AG04450 (cell line): ENCODE measurements at regions not wholly inside any gene's neighbourhood (a gene's known extent, or its start where the extent isn't known, plus 50 kb on each side); places are given as distances from the start of the nearest gene placed in this dataset.

Source experiments
- CTCF ChIA-PET: fragments of 300-600, 350-600 bp; formaldehyde crosslinking; extraction: SDS; loops from one replicate; lab custom pipeline; 2022; ENCODE audit warnings: antibody characterized with exemption, inconsistent platforms; lab: Charles Lee
- POLR2A ChIA-PET: fragments of 350-600 bp; formaldehyde crosslinking; extraction: SDS; loops from one replicate; lab custom pipeline; 2021; ENCODE audit warnings: antibody characterized with exemption, inconsistent platforms; lab: Yijun Ruan, JAX
- DNase-seq: peaks from one replicate; pipeline ENCODE4 v3.0.0-alpha.2; 2011; ENCODE audit warnings: low read depth, low spot score
- H3K27ac ChIP-seq: one replicate; pipeline ENCODE4 v1.5.1; 2012; ENCODE audit warnings: low read depth, low read length, control low read depth
- H3K27me3 ChIP-seq: one replicate; pipeline ENCODE4 v1.6.0; 2012; ENCODE audit warnings: low read length; ENCODE audit not compliant: control insufficient read depth, insufficient read depth
- H3K4me3 ChIP-seq: 2 replicates; pipeline ENCODE4 v1.5.1; 2011; ENCODE audit warnings: mild to moderate bottlenecking, low read depth, low read length, control low read depth
- H3K9me3 ChIP-seq: 2 replicates; pipeline ENCODE4 v1.5.1; 2012; ENCODE audit warnings: low read length; ENCODE audit not compliant: control insufficient read depth, insufficient read depth
- TF ChIP-seq, protein P1 (sequence below): IDR thresholded peaks from 2 replicates; pipeline ENCODE4 v1.5.1; 2011; ENCODE audit warnings: low read depth, low read length, control low read depth, inconsistent platforms

DNA sequence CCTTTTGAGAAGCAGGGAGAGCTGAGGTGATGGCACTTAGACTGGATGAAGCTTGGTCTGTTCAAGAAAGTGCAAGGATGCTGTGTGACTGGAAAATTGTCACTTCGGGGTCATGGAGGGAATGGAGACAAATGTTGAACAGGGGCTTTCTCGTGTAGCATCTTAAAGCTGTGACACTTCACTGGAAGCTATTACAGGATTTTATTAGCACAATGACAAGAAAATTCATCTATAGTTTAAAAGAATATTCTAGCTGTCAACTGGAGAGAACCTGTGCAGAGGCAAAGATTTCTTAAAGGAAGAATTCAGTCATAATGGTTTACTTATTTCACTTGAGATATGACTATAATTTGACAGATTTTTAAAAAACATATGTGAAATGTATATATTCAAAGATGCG, 963.9 kb upstream of the ZEB2 start:
- Histone ChIP-seq H3K27me3 (no peaks in the 10 kb centered on the region), H3K9me3 (no peaks in the 10 kb centered on the region), H3K27ac (no peak overlapping the region), H3K4me3 (no peak overlapping the region)
- TF ChIP-seq, protein P1, sequence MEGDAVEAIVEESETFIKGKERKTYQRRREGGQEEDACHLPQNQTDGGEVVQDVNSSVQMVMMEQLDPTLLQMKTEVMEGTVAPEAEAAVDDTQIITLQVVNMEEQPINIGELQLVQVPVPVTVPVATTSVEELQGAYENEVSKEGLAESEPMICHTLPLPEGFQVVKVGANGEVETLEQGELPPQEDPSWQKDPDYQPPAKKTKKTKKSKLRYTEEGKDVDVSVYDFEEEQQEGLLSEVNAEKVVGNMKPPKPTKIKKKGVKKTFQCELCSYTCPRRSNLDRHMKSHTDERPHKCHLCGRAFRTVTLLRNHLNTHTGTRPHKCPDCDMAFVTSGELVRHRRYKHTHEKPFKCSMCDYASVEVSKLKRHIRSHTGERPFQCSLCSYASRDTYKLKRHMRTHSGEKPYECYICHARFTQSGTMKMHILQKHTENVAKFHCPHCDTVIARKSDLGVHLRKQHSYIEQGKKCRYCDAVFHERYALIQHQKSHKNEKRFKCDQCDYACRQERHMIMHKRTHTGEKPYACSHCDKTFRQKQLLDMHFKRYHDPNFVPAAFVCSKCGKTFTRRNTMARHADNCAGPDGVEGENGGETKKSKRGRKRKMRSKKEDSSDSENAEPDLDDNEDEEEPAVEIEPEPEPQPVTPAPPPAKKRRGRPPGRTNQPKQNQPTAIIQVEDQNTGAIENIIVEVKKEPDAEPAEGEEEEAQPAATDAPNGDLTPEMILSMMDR: no peak
- no peak for DNase-seq
- ChIA-PET POLR2A (no interaction called here), CTCF (no interaction called here)

- Histone ChIP-seq H3K27ac (no peak overlapping the region), H3K4me3 (no peak overlapping the region), H3K27me3 (no peaks in the 10 kb centered on the region), H3K9me3 (no peaks in the 10 kb centered on the region)
- TF ChIP-seq, protein P1: no peak
- DNase-seq: no peak
- ChIA-PET CTCF (no interaction called here), POLR2A (no interaction called here)
Observed at GRCh38 chr2:145481334-145481922, 961.5 kb upstream of the ZEB2 start.

- DNase-seq: no peak
- POLR2A ChIA-PET: no interaction called here
- Histone ChIP-seq H3K27ac (no peak overlapping the region), H3K27me3 (no peaks in the 10 kb centered on the region), H3K9me3 (no peaks in the 10 kb centered on the region), H3K4me3 (no peak overlapping the region)
- CTCF ChIA-PET: no interaction called here
- TF ChIP-seq, protein P1: no peak
Observed at GRCh38 chr2:145464866-145465265, 944.9 kb upstream of the ZEB2 start.

DNA sequence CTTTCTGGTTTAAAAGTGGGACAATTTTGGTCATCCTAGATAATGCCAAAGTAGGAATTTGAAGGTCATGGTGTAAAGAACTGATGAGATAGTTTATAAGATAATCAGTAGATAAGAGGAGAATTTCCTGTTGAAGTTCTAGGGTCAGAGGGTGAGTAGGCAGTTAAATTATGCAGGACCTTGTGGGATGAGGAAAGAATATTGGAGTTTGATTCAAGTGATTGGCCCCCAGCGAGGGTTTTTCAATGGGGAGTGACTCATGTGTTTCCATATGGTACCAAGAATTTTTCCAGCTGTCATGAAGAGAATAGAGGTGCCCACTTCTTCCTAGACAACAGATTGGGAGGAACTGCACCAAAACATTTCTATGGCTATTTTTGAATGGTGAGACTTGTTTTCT, 940.2 kb upstream of the ZEB2 start:
- Histone ChIP-seq H3K4me3 (no peak overlapping the region), H3K27ac (no peak overlapping the region), H3K9me3 (no peaks in the 10 kb centered on the region), H3K27me3 (no peaks in the 10 kb centered on the region)
- CTCF ChIA-PET: no interaction called here
- POLR2A ChIA-PET: no interaction called here
- no peak for DNase-seq
- TF ChIP-seq, protein P1: no peak

GRCh38 chr2:145431181-145431951, 911.4 kb upstream of the ZEB2 start:
- TF ChIP-seq, protein P1: no peak
- Histone ChIP-seq H3K9me3 (no peaks in the 10 kb centered on the region), H3K4me3 (no peak overlapping the region), H3K27ac (no peak overlapping the region), H3K27me3 (no peaks in the 10 kb centered on the region)
- ChIA-PET CTCF (no interaction called here), POLR2A (no interaction called here)
- DNase-seq: no peak
